Upper lobe of left lung (tissue), 4 donors: ENCODE measurements at regions not wholly inside any gene's neighbourhood (a gene's known extent, or its start where the extent isn't known, plus 50 kb on each side); places are given as distances from the start of the nearest gene placed in this dataset.

ENCODE experiments used
- POLR2A ChIP-seq, 4 donors: fragments of 450-650 bp; IDR thresholded peaks; one replicate each; pipeline ENCODE4 v1.5.1; 2016 to 2017; ENCODE audit warnings: antibody characterized with exemption in 4 of 4, mild to moderate bottlenecking in 2 of 4
- POLR2AphosphoS5 ChIP-seq, 2 donors: sonication (generic); formaldehyde crosslinking; IDR thresholded peaks; one replicate each; pipeline ENCODE4 v1.5.1; 2017; ENCODE audit warnings: antibody characterized with exemption in 2 of 2
- TF ChIP-seq, protein P1 (sequence below), 6 experiments: fragments of 450-650 bp in 4 of 6; fragments of 200-600 bp in 2 of 6; sonication (generic) in 2 of 6; IDR thresholded peaks; one replicate each; pipeline ENCODE4 v1.5.1; 2016 to 2019; ENCODE audit warnings: antibody characterized with exemption in 6 of 6

DNA sequence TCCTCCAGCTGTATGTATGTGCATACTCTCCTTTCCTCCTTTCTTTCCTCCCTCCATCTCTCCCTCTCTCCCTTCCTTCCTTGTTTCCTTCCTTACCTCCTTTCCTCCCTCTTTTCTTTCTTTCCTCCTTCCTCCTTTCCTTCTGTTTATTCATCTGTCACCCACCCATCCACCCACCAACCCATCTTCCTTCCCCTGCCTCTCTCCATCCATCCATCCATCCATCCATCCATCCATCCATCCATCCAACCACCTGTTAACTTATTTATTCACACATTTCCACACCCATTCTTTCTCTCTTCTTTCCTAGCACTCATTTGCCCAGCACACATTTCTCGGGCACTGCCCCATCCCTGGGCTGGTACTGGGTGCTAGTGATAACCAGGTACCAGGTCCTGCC lies 443.9 kb downstream of the MIAT start:
- TF ChIP-seq, protein P1, sequence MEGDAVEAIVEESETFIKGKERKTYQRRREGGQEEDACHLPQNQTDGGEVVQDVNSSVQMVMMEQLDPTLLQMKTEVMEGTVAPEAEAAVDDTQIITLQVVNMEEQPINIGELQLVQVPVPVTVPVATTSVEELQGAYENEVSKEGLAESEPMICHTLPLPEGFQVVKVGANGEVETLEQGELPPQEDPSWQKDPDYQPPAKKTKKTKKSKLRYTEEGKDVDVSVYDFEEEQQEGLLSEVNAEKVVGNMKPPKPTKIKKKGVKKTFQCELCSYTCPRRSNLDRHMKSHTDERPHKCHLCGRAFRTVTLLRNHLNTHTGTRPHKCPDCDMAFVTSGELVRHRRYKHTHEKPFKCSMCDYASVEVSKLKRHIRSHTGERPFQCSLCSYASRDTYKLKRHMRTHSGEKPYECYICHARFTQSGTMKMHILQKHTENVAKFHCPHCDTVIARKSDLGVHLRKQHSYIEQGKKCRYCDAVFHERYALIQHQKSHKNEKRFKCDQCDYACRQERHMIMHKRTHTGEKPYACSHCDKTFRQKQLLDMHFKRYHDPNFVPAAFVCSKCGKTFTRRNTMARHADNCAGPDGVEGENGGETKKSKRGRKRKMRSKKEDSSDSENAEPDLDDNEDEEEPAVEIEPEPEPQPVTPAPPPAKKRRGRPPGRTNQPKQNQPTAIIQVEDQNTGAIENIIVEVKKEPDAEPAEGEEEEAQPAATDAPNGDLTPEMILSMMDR (IDR thresholded peaks at IDR 0.05) = no peak
- TF ChIP-seq POLR2A (IDR thresholded peaks at IDR 0.05) = no peak
- TF ChIP-seq POLR2AphosphoS5 (IDR thresholded peaks at IDR 0.05) = no peak
